ENCODE measurements at regions not wholly inside any gene's neighbourhood (a gene's known extent, or its start where the extent isn't known, plus 50 kb on each side); places are given as distances from the start of the nearest gene placed in this dataset.

GRCh38 chr13:109440320-109440719 is 346.1 kb downstream of the IRS2 start:
- no peak for TF ChIP-seq POLR2A (IDR thresholded peaks at IDR 0.05)
- TF ChIP-seq, protein P1, sequence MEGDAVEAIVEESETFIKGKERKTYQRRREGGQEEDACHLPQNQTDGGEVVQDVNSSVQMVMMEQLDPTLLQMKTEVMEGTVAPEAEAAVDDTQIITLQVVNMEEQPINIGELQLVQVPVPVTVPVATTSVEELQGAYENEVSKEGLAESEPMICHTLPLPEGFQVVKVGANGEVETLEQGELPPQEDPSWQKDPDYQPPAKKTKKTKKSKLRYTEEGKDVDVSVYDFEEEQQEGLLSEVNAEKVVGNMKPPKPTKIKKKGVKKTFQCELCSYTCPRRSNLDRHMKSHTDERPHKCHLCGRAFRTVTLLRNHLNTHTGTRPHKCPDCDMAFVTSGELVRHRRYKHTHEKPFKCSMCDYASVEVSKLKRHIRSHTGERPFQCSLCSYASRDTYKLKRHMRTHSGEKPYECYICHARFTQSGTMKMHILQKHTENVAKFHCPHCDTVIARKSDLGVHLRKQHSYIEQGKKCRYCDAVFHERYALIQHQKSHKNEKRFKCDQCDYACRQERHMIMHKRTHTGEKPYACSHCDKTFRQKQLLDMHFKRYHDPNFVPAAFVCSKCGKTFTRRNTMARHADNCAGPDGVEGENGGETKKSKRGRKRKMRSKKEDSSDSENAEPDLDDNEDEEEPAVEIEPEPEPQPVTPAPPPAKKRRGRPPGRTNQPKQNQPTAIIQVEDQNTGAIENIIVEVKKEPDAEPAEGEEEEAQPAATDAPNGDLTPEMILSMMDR (IDR thresholded peaks at IDR 0.05 in 8 of 11, conservative IDR thresholded peaks at IDR 0.05 in 3 of 11): no peak
- no peak for TF ChIP-seq POLR2AphosphoS5 (IDR thresholded peaks at IDR 0.05)
- WGBS, 5 donors: 74 to 89% (median 79%) methylated on average over 4 of the region's 4 CpGs
- H3K4me3 ChIP-seq: no peak overlapping the region
- DNase-seq: no peak
- no peaks in the 10 kb centered on the region for H3K4me1 ChIP-seq
- intact Hi-C loops (cut with DNase I; ENCODE audit: low total_unique reads): no loop called here
- no peaks in the 10 kb centered on the region for H3K27me3 ChIP-seq (replicated peaks in 1 of 7)
- H3K36me3 ChIP-seq: no peaks in the 10 kb centered on the region
- H3K27ac ChIP-seq: no peak overlapping the region
- H3K9me3 ChIP-seq: peaks cover 0 to 13% (median 3%) of the 10 kb centered on the region in 8 donors

DNA sequence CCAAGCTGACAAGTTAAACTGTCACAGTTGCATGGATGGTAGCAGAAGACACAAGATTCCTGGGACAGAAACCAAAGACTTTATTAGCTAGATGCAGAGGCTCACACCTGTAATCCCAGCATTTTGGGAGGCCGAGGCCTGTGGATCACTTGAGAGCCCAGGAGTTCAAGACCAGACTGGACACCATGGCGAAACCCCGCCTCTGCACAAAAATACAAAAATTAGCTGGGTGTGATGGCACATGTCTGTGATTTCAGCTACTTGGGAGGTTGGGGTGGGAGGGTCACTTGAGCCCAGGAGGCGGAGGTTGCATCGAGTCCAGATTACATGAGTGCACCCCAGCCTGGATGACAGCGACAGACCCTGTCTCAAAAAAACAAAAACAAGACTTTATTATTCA is 346.6 kb downstream of the IRS2 start:
- DNase-seq: no peak
- no peaks in the 10 kb centered on the region for H3K36me3 ChIP-seq
- no peak overlapping the region for H3K4me3 ChIP-seq
- TF ChIP-seq, protein P1 (IDR thresholded peaks at IDR 0.05 in 8 of 11, conservative IDR thresholded peaks at IDR 0.05 in 3 of 11): no peak
- no peak for TF ChIP-seq POLR2AphosphoS5 (IDR thresholded peaks at IDR 0.05)
- TF ChIP-seq POLR2A (IDR thresholded peaks at IDR 0.05): no peak
- no peaks in the 10 kb centered on the region for H3K27me3 ChIP-seq (replicated peaks in 1 of 7)
- intact Hi-C loops (cut with DNase I; ENCODE audit: low total_unique reads): no loop called here
- no peak overlapping the region for H3K27ac ChIP-seq
- 89 to 97% (median 90%) methylated on average over 6 of the region's 6 CpGs for WGBS, 5 donors
- H3K9me3 ChIP-seq: peaks cover 0 to 13% (median 3%) of the 10 kb centered on the region in 8 donors
- no peaks in the 10 kb centered on the region for H3K4me1 ChIP-seq

GRCh38 chr13:109436841-109437240 is 349.5 kb downstream of the IRS2 start:
- Histone ChIP-seq H3K36me3 (no peaks in the 10 kb centered on the region), H3K9me3 (peaks cover 0 to 14% (median 11%) of the 10 kb centered on the region in 8 donors), H3K27ac (no peak overlapping the region), H3K27me3 (replicated peaks in 1 of 7) (no peaks in the 10 kb centered on the region), H3K4me1 (no peaks in the 10 kb centered on the region), H3K4me3 (no peak overlapping the region)
- no peak for TF ChIP-seq POLR2AphosphoS5 (IDR thresholded peaks at IDR 0.05)
- TF ChIP-seq, protein P1 (IDR thresholded peaks at IDR 0.05 in 8 of 11, conservative IDR thresholded peaks at IDR 0.05 in 3 of 11): no peak
- no peak for TF ChIP-seq POLR2A (IDR thresholded peaks at IDR 0.05)
- no peak for DNase-seq
- WGBS, 5 donors: 68 to 86% (median 81%) methylated on average over 2 of the region's 2 CpGs
- intact Hi-C loops (cut with DNase I; ENCODE audit: low total_unique reads): no loop called here

- peaks cover 0 to 15% (median 12%) of the 10 kb centered on the region in 8 donors for H3K9me3 ChIP-seq
- no peak overlapping the region for H3K4me3 ChIP-seq
- no peaks in the 10 kb centered on the region for H3K27me3 ChIP-seq (replicated peaks in 1 of 7)
- TF ChIP-seq POLR2A (IDR thresholded peaks at IDR 0.05) (no peak), POLR2AphosphoS5 (IDR thresholded peaks at IDR 0.05) (no peak)
- TF ChIP-seq, protein P1 (IDR thresholded peaks at IDR 0.05 in 8 of 11, conservative IDR thresholded peaks at IDR 0.05 in 3 of 11): no peak
- H3K36me3 ChIP-seq: no peaks in the 10 kb centered on the region
- no peak for DNase-seq
- H3K4me1 ChIP-seq: no peaks in the 10 kb centered on the region
- 69 to 80% (median 78%) methylated on average over 7 of the region's 7 CpGs for WGBS, 5 donors
- intact Hi-C loops (cut with DNase I; ENCODE audit: low total_unique reads): no loop called here
- no peak overlapping the region for H3K27ac ChIP-seq
These were observed 350.2 kb downstream of the IRS2 start for GRCh38 chr13:109436055-109436622.

All from spleen (tissue), 11 donors.